Esophagus (tissue), 2 donors: ENCODE measurements at regions not wholly inside any gene's neighbourhood (a gene's known extent, or its start where the extent isn't known, plus 50 kb on each side); places are given as distances from the start of the nearest gene placed in this dataset.

Experiments
- H3K27ac ChIP-seq, 2 donors: one replicate each; pipeline ENCODE4 v1.5.1; 2013; ENCODE audit warnings: low read depth in 2 of 2, mild to moderate bottlenecking in 2 of 2, inconsistent platforms in 1 of 2, low read length in 1 of 2, moderate library complexity in 1 of 2
- H3K27me3 ChIP-seq, 2 donors: one replicate each; pipeline ENCODE4 v1.6.1; 2013; ENCODE audit warnings: low read length in 2 of 2, control low read depth in 1 of 2, mild to moderate bottlenecking in 1 of 2; ENCODE audit not compliant: insufficient read depth in 2 of 2, control insufficient read depth in 1 of 2
- H3K36me3 ChIP-seq, 2 donors: one replicate each; pipeline ENCODE4 v1.6.1; 2013; ENCODE audit warnings: low read length in 1 of 2; ENCODE audit not compliant: control insufficient read depth in 2 of 2, insufficient read depth in 2 of 2
- H3K4me1 ChIP-seq, 2 donors: one replicate each; pipeline ENCODE4 v1.6.1; 2013; ENCODE audit warnings: low read length in 1 of 2; ENCODE audit not compliant: control insufficient read depth in 2 of 2, insufficient read depth in 2 of 2
- H3K4me3 ChIP-seq, 2 donors: one replicate each; pipeline ENCODE4 v1.5.1; 2013; ENCODE audit warnings: low read length in 2 of 2, mild to moderate bottlenecking in 2 of 2, low read depth in 1 of 2, moderate library complexity in 1 of 2
- H3K9me3 ChIP-seq, 2 donors: one replicate each; pipeline ENCODE4 v1.6.1; 2013; ENCODE audit warnings: mild to moderate bottlenecking in 2 of 2, low read depth in 1 of 2, low read length in 1 of 2, moderate library complexity in 1 of 2; ENCODE audit not compliant: control insufficient read depth in 2 of 2, insufficient read depth in 1 of 2
- WGBS, 2 donors: extraction: QIAGEN DNeasy Blood & Tissue Kit; methylation state at CpG; one replicate each; pipeline ENCODE4 v1.1.7; 2013; 5-methylcytosine and 5-hydroxymethylcytosine counted together
- donor health status: healthy with polysubstance abuse.
- donor health status: Bipolar disorder and iron deficiency.

DNA sequence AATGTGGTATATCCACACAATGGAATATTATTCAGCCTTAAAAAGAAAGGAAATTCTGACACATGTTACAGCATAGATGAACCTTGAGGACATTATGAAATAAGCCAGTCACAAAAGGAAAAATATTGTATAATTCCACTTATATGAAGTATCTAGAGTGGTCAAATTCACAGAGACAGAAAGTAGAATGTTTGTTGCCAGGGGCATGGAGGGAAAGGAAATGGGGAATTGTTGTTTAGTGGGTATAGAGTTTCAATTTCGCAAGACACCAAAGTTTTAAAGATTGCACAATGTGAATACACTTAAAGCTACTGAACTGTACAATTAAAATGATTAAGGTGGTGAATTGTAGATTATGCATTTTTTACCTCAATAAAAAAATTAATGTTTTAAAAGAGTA lies 92.9 kb downstream of the TXNL1 start:
- Histone ChIP-seq H3K4me3 (no peak overlapping the region), H3K36me3 (no peaks in the 10 kb centered on the region), H3K9me3 (no peaks in the 10 kb centered on the region), H3K27me3 (no peaks in the 10 kb centered on the region), H3K27ac (no peak overlapping the region), H3K4me1 (no peaks in the 10 kb centered on the region)
- WGBS, 2 donors: 86 to 93% methylated on average over 1 of the region's 1 CpG

- WGBS, 2 donors: 84% methylated on average over 2 of the region's 2 CpGs
- H3K36me3 ChIP-seq: no peaks in the 10 kb centered on the region
- no peaks in the 10 kb centered on the region for H3K27me3 ChIP-seq
- no peaks in the 10 kb centered on the region for H3K4me1 ChIP-seq
- H3K4me3 ChIP-seq: no peak overlapping the region
- no peak overlapping the region for H3K27ac ChIP-seq
- no peaks in the 10 kb centered on the region for H3K9me3 ChIP-seq
Measured at GRCh38 chr18:56542476-56542875, 95.9 kb downstream of the TXNL1 start.

DNA sequence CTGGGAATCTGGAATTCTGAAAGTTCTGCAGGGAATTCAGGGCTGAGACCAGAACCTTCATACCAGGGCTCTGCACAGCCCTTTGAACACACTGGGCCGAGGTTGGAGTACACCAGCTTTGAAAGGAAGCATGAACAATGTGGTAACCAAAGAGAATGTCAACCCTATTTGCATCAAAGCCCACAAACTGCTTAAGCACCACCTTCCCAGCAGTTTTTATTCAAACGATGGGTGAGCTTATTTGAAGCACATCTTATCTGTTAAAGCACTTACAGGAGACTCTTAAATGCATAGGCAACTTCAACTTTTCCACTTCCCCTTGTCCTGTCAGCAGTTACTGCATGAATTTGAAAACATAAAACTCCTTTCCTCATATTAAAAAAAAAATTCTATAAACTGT lies 96.6 kb downstream of the TXNL1 start:
- H3K9me3 ChIP-seq: no peaks in the 10 kb centered on the region
- WGBS, 2 donors: 55 to 59% methylated on average over 2 of the region's 2 CpGs
- H3K36me3 ChIP-seq: no peaks in the 10 kb centered on the region
- H3K4me1 ChIP-seq: no peaks in the 10 kb centered on the region
- no peaks in the 10 kb centered on the region for H3K27me3 ChIP-seq
- H3K4me3 ChIP-seq: no peak overlapping the region
- H3K27ac ChIP-seq: no peak overlapping the region

GRCh38 chr18:56541340-56541739 lies 97.1 kb downstream of the TXNL1 start:
- H3K36me3 ChIP-seq: no peaks in the 10 kb centered on the region
- no peaks in the 10 kb centered on the region for H3K9me3 ChIP-seq
- H3K27ac ChIP-seq: no peak overlapping the region
- no peak overlapping the region for H3K4me3 ChIP-seq
- 75 to 79% methylated on average over 2 of the region's 2 CpGs for WGBS, 2 donors
- no peaks in the 10 kb centered on the region for H3K4me1 ChIP-seq
- H3K27me3 ChIP-seq: no peaks in the 10 kb centered on the region

DNA sequence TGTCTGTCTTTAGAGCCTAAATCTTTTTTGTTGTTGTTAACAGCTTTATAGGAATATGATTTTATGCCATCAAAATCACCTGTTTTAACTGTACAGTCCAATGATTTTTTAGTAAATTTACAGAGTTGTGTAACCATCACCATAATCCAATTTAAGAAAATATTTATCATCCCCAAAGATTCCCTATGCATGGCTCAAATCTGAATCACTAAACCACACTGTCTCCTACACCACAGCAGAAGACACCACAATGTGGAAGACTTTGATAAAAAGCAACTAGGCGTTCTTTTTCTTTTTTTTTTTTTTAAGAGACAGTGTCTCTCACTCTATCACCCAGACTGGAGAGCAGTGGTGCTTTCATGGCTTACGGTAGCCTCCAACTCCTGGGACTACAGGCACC lies 99.6 kb downstream of the TXNL1 start:
- Histone ChIP-seq H3K27me3 (no peaks in the 10 kb centered on the region), H3K4me3 (no peak overlapping the region), H3K9me3 (no peaks in the 10 kb centered on the region), H3K36me3 (no peaks in the 10 kb centered on the region), H3K4me1 (no peaks in the 10 kb centered on the region), H3K27ac (no peak overlapping the region)
- 86 to 90% methylated on average over 2 of the region's 2 CpGs for WGBS, 2 donors

DNA sequence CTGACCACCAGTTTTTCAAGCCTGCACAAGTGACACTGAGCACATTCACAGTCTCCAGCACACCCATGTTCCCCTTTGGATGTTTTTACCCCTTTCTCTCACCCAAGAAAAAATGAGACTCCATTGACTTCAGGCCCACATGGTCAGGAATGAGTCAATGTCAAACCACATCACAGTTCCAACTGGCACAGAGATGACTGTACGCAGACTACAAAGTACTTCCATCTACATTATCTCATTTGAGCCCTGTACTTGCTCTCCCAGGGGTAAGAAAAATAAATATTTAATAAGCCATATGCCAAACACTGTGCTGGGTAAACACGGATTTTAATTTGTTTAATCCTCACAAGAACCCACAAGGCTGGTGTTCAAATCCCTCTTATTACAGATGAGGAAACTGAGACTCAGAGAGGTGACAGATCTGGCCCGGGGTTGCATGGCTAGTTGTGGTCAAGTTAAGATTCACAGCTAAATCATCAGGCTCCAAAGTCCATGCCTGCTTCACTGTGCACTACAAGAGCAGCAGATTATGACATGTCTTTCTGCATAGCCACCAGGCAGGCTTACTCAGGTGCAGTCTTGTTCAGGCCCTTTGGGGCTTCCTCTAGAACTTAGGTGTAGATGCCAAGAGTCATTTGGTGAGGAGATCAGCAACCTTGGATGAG lies 106.1 kb downstream of the TXNL1 start:
- 17 to 31% methylated on average over 3 of the region's 3 CpGs for WGBS, 2 donors
- no peaks in the 10 kb centered on the region for H3K9me3 ChIP-seq
- no peak overlapping the region for H3K4me3 ChIP-seq
- no peaks in the 10 kb centered on the region for H3K4me1 ChIP-seq
- no peak overlapping the region for H3K27ac ChIP-seq
- no peaks in the 10 kb centered on the region for H3K36me3 ChIP-seq
- H3K27me3 ChIP-seq: no peaks in the 10 kb centered on the region

GRCh38 chr18:56522816-56523215 lies 115.6 kb downstream of the TXNL1 start:
- H3K36me3 ChIP-seq: no peaks in the 10 kb centered on the region
- no peak overlapping the region for H3K27ac ChIP-seq
- WGBS, 2 donors: 76 to 83% methylated on average over 3 of the region's 3 CpGs
- no peaks in the 10 kb centered on the region for H3K9me3 ChIP-seq
- no peaks in the 10 kb centered on the region for H3K4me1 ChIP-seq
- H3K4me3 ChIP-seq: no peak overlapping the region
- no peaks in the 10 kb centered on the region for H3K27me3 ChIP-seq

GRCh38 chr18:56521263-56521662 lies 117.1 kb downstream of the TXNL1 start:
- Histone ChIP-seq H3K27me3 (no peaks in the 10 kb centered on the region), H3K27ac (no peak overlapping the region), H3K4me1 (no peaks in the 10 kb centered on the region), H3K4me3 (no peak overlapping the region), H3K9me3 (no peaks in the 10 kb centered on the region), H3K36me3 (no peaks in the 10 kb centered on the region)
- 54 to 73% methylated on average over 3 of the region's 3 CpGs for WGBS, 2 donors

DNA sequence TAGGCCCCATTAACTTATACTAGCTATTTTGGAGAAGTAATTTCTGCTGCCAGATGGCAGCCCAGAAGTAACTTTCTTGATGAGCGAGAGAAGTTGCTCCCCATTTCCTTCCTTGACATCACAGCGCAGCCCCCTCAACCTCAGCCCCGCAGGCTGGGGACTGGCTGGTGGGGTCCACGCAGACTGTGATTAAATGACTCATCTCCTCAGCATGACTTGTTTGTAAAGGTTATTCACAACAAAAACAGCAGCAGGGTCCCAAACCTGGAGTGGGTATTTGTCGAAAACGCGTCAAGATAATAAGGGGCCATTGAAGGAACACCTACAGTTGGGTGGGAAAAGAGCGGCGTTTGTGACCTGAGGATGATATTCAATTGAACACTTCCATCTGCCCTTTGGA lies 120.6 kb downstream of the TXNL1 start:
- WGBS, 2 donors: 97% methylated on average over 9 of the region's 9 CpGs
- H3K27me3 ChIP-seq: no peaks in the 10 kb centered on the region
- H3K4me1 ChIP-seq: no peaks in the 10 kb centered on the region
- H3K9me3 ChIP-seq: no peaks in the 10 kb centered on the region
- H3K36me3 ChIP-seq: no peaks in the 10 kb centered on the region
- H3K4me3 ChIP-seq: no peak overlapping the region
- no peak overlapping the region for H3K27ac ChIP-seq

- no peak overlapping the region for H3K4me3 ChIP-seq
- H3K4me1 ChIP-seq: no peaks in the 10 kb centered on the region
- no peaks in the 10 kb centered on the region for H3K9me3 ChIP-seq
- no peaks in the 10 kb centered on the region for H3K36me3 ChIP-seq
- 84% methylated on average over 4 of the region's 4 CpGs for WGBS, 2 donors
- H3K27ac ChIP-seq: no peak overlapping the region
- H3K27me3 ChIP-seq: no peaks in the 10 kb centered on the region
Measured at GRCh38 chr18:56517196-56517595, 121.2 kb downstream of the TXNL1 start.
